IMR-90 (cell line): ENCODE measurements at regions not wholly inside any gene's neighbourhood (a gene's known extent, or its start where the extent isn't known, plus 50 kb on each side); places are given as distances from the start of the nearest gene placed in this dataset.

Source experiments
- CEBPB ChIP-seq: IDR thresholded peaks from 2 replicates; pipeline ENCODE4 v1.6.1; 2012; ENCODE audit warnings: low read depth, low read length, improper control_type of control experiment
- CHD1 ChIP-seq: IDR thresholded peaks from 2 replicates; pipeline ENCODE4 v1.6.1; 2012; ENCODE audit warnings: low read depth, low read length, improper control_type of control experiment
- ELK1 ChIP-seq: fragments of 150-350 bp; IDR thresholded peaks from 2 replicates; pipeline ENCODE4 v1.6.1; 2016; ENCODE audit warnings: low read depth, mild to moderate bottlenecking, low read length, moderate library complexity, borderline replicate concordance
- FOS ChIP-seq: fragments of 150-350 bp; IDR thresholded peaks from 2 replicates; pipeline ENCODE4 v1.6.1; 2016; ENCODE audit warnings: low read depth, low read length
- MXI1 ChIP-seq: IDR thresholded peaks from 2 replicates; pipeline ENCODE4 v1.6.1; 2012; ENCODE audit warnings: low read depth, mild to moderate bottlenecking, low read length, moderate library complexity, borderline replicate concordance
- POLR2A ChIP-seq: IDR thresholded peaks from 2 replicates; pipeline ENCODE4 v1.6.1; 2012; ENCODE audit warnings: mild to moderate bottlenecking, low read depth, low read length
- RAD21 ChIP-seq: IDR thresholded peaks from 2 replicates; pipeline ENCODE4 v1.6.1; 2012; ENCODE audit warnings: low read length, improper control_type of control experiment
- RCOR1 ChIP-seq: IDR thresholded peaks from 2 replicates; pipeline ENCODE4 v1.6.1; 2012; ENCODE audit warnings: mild to moderate bottlenecking, low read length, improper control_type of control experiment; ENCODE audit not compliant: insufficient replicate concordance
- SMC3 ChIP-seq: fragments of 150-350 bp; IDR thresholded peaks from 2 replicates; pipeline ENCODE4 v1.6.1; 2016; ENCODE audit warnings: low read depth, mild to moderate bottlenecking, antibody characterized with exemption, low read length, moderate library complexity
- USF2 ChIP-seq: fragments of 150-350 bp; IDR thresholded peaks from 2 replicates; pipeline ENCODE4 v1.6.1; 2017; ENCODE audit warnings: mild to moderate bottlenecking, antibody characterized with exemption, low read length, low read depth
- TF ChIP-seq, protein P1 (sequence below): conservative IDR thresholded peaks from 2 replicates; pipeline ENCODE4 v1.5.1; 2012; ENCODE audit warnings: mild to moderate bottlenecking, low read depth, low read length, improper control_type of control experiment

GRCh38 chr13:108534728-108535127 lies 94.7 kb upstream of the MYO16 start:
- TF ChIP-seq USF2: no peak
- TF ChIP-seq, protein P1, sequence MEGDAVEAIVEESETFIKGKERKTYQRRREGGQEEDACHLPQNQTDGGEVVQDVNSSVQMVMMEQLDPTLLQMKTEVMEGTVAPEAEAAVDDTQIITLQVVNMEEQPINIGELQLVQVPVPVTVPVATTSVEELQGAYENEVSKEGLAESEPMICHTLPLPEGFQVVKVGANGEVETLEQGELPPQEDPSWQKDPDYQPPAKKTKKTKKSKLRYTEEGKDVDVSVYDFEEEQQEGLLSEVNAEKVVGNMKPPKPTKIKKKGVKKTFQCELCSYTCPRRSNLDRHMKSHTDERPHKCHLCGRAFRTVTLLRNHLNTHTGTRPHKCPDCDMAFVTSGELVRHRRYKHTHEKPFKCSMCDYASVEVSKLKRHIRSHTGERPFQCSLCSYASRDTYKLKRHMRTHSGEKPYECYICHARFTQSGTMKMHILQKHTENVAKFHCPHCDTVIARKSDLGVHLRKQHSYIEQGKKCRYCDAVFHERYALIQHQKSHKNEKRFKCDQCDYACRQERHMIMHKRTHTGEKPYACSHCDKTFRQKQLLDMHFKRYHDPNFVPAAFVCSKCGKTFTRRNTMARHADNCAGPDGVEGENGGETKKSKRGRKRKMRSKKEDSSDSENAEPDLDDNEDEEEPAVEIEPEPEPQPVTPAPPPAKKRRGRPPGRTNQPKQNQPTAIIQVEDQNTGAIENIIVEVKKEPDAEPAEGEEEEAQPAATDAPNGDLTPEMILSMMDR: no peak
- no peak for TF ChIP-seq ELK1
- no peak for TF ChIP-seq POLR2A
- TF ChIP-seq MXI1: no peak
- TF ChIP-seq RAD21: no peak
- TF ChIP-seq CEBPB: no peak
- TF ChIP-seq CHD1: no peak
- no peak for TF ChIP-seq FOS
- TF ChIP-seq RCOR1: no peak
- no peak for TF ChIP-seq SMC3
